ENCODE measurements at regions not wholly inside any gene's neighbourhood (a gene's known extent, or its start where the extent isn't known, plus 50 kb on each side); places are given as distances from the start of the nearest gene placed in this dataset.
A peak's percentile ranks its signal among the peaks of the same experiment; 100 is the strongest.

DNA sequence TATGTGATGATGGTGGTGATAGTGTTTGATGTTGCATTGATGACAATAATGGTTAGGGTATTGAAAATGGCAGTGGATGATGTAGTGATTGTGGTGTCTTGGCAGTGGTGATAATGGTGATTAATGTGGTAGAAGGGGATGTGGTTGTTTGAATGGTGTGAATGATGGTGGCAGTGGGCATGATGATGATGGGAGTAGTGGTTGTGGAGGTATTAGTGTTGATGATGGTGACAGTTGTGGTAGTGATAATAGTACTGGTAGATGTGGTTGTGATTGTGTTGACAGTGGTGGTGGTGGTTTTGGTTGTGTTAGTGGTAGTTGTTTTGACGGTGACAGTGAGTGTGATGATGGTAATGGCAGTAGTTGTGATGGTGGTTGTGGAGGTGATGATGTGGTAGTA is 1049.0 kb downstream of the VRK1 start:
- ChIA-PET CTCF (no interaction called here), POLR2A (no interaction called here)
- Histone ChIP-seq H3K9me3 (ENCODE audit: control insufficient read depth, insufficient read depth, low read depth, low read length) (no peaks in the 10 kb centered on the region), H3K36me3 (ENCODE audit: control insufficient read depth in 2 of 2, insufficient read depth in 1 of 2, low read length in 2 of 2) (no peaks in the 10 kb centered on the region), H3K4me3 (ENCODE audit: low read depth, low read length) (no peak overlapping the region), H3K27ac (ENCODE audit: extremely low read depth, low read depth, low read length) (no peak overlapping the region), H3K4me1 (ENCODE audit: control insufficient read depth, insufficient read depth, low read length) (no peaks in the 10 kb centered on the region)
- TF ChIP-seq, protein P1, sequence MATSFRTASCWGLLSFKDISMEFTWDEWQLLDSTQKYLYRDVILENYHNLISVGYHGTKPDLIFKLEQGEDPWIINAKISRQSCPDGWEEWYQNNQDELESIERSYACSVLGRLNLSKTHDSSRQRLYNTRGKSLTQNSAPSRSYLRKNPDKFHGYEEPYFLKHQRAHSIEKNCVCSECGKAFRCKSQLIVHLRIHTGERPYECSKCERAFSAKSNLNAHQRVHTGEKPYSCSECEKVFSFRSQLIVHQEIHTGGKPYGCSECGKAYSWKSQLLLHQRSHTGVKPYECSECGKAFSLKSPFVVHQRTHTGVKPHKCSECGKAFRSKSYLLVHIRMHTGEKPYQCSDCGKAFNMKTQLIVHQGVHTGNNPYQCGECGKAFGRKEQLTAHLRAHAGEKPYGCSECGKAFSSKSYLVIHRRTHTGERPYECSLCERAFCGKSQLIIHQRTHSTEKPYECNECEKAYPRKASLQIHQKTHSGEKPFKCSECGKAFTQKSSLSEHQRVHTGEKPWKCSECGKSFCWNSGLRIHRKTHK (tag by site-specific recombination; IDR thresholded peaks at IDR 0.05) = 0 out of 2 replicates have a peak, but pooled peaks have one; percentile 5
- no peak for TF ChIP-seq ZSCAN30 (tag by site-specific recombination; IDR thresholded peaks at IDR 0.05)

DNA sequence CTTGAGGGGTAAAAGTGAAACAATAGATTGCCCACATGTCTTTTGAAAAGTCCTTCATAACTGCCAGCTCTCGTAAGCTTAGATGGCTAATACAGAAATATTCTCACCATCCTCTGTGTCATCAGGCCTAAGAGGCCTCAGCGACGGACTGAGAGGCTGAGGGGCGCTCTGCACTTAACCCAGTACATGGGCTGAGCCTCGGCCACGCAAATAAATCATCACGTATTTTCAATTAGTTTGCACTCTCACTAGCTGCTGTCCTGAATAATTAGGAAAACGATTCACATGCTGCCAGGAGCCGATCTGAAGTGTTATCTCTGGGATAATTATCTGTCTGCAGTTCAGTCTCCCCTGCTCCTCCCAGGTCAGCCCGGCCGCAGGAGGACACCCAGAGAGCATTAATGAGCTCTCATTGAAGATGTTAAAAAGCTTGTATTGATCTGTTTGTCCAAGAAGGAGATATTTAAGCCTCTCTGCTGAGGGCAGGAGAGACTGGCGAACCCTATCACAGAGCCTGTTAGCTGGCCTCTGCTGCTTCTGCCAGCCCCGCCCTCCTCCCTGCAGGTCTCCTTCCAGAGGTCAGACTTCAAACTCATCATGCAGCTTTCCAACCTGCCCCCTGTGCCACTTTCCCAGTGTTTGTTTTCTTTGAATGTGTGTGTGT is 1051.3 kb downstream of the VRK1 start:
- POLR2A ChIA-PET = no interaction called here
- H3K36me3 ChIP-seq (ENCODE audit: control insufficient read depth in 2 of 2, insufficient read depth in 1 of 2, low read length in 2 of 2) = no peaks in the 10 kb centered on the region
- H3K9me3 ChIP-seq (ENCODE audit: control insufficient read depth, insufficient read depth, low read depth, low read length) = no peaks in the 10 kb centered on the region
- H3K4me1 ChIP-seq (ENCODE audit: control insufficient read depth, insufficient read depth, low read length) = no peaks in the 10 kb centered on the region
- TF ChIP-seq, protein P2, sequence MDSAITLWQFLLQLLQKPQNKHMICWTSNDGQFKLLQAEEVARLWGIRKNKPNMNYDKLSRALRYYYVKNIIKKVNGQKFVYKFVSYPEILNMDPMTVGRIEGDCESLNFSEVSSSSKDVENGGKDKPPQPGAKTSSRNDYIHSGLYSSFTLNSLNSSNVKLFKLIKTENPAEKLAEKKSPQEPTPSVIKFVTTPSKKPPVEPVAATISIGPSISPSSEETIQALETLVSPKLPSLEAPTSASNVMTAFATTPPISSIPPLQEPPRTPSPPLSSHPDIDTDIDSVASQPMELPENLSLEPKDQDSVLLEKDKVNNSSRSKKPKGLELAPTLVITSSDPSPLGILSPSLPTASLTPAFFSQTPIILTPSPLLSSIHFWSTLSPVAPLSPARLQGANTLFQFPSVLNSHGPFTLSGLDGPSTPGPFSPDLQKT (IDR thresholded peaks at IDR 0.05; ENCODE audit: borderline replicate concordance, low read depth, low read length) = no peak
- no peak for TF ChIP-seq ZBTB17 (tag by site-specific recombination; IDR thresholded peaks at IDR 0.05)
- H3K4me3 ChIP-seq (ENCODE audit: low read depth, low read length) = no peak overlapping the region
- no peak overlapping the region for H3K27ac ChIP-seq (ENCODE audit: extremely low read depth, low read depth, low read length)
- CTCF ChIA-PET = no interaction called here

DNA sequence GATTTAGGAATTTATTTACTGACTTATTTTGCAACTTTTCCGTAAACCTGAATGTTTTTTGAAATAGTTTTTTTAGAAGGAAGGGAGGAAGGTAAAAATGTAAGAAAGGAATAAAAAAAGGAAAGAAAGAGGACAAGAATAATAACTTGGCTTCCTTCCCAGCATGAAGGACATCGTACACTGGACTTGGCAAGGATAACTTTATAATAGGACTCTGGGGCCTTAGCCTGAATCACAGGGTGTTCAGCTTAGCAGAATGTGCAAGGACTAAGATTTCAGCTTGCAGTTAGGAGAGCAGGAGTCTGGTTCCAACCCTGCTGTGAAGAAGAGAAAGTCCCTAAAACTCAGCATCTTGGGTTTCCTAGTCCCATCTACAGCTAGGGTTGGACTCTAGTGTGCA is 1053.3 kb downstream of the VRK1 start:
- Histone ChIP-seq H3K27ac (ENCODE audit: extremely low read depth, low read depth, low read length) (no peak overlapping the region), H3K36me3 (ENCODE audit: control insufficient read depth in 2 of 2, insufficient read depth in 1 of 2, low read length in 2 of 2) (no peaks in the 10 kb centered on the region), H3K4me1 (ENCODE audit: control insufficient read depth, insufficient read depth, low read length) (no peaks in the 10 kb centered on the region), H3K4me3 (ENCODE audit: low read depth, low read length) (no peak overlapping the region), H3K9me3 (ENCODE audit: control insufficient read depth, insufficient read depth, low read depth, low read length) (no peaks in the 10 kb centered on the region)
- TF ChIP-seq ZNF10 (tag by site-specific recombination; IDR thresholded peaks at IDR 0.05) (no peak), ZBTB8A (tag by site-specific recombination; IDR thresholded peaks at IDR 0.05) (no peak), BCL11A (tag by site-specific recombination; IDR thresholded peaks at IDR 0.05; ENCODE audit: low read depth) (no peak), ZFP3 (tag by site-specific recombination; IDR thresholded peaks at IDR 0.05; ENCODE audit: low read depth) (no peak), ZNF600 (tag by site-specific recombination; IDR thresholded peaks at IDR 0.05) (no peak), KLF8 (tag by site-specific recombination; IDR thresholded peaks at IDR 0.05) (no peak), ZNF701 (tag by site-specific recombination; IDR thresholded peaks at IDR 0.05) (no peak), GLIS2 (tag by site-specific recombination; IDR thresholded peaks at IDR 0.05) (no peak)
- POLR2A ChIA-PET = no interaction called here
- CTCF ChIA-PET = no interaction called here

DNA sequence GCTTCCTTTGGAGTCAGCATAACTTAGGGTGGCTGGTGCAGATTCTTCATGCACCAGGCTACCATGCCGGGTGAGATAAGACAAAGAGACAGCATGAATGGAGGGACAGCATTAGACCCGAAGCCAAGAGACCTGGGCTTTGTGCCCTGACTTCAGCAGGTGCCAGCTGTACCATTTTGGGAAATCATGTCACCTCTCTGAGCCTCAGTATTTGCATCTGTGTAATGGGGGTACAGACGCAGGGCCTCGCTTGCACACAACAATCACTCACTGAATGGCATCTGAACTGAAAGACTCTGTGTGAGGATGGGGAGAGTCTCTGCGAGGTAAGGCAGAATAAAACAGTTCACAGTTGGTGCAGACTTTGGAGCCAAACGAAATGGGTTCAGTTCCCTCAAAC is 1053.7 kb downstream of the VRK1 start:
- no peaks in the 10 kb centered on the region for H3K9me3 ChIP-seq (ENCODE audit: control insufficient read depth, insufficient read depth, low read depth, low read length)
- ChIA-PET POLR2A (no interaction called here), CTCF (no interaction called here)
- no peak for TF ChIP-seq ZNF548 (tag by site-specific recombination; IDR thresholded peaks at IDR 0.05)
- no peak for TF ChIP-seq PRDM1 (tag by site-specific recombination; IDR thresholded peaks at IDR 0.05)
- no peak for TF ChIP-seq ZFHX2 (tag by site-specific recombination; conservative IDR thresholded peaks at IDR 0.05)
- TF ChIP-seq SP3 (tag by site-specific recombination; IDR thresholded peaks at IDR 0.05) = no peak
- TF ChIP-seq ZNF133 (tag by site-specific recombination; IDR thresholded peaks at IDR 0.05) = no peak
- no peak for TF ChIP-seq BCL11B (tag by site-specific recombination; IDR thresholded peaks at IDR 0.05; ENCODE audit: low read depth)
- no peaks in the 10 kb centered on the region for H3K4me1 ChIP-seq (ENCODE audit: control insufficient read depth, insufficient read depth, low read length)
- H3K36me3 ChIP-seq (ENCODE audit: control insufficient read depth in 2 of 2, insufficient read depth in 1 of 2, low read length in 2 of 2) = no peaks in the 10 kb centered on the region
- no peak overlapping the region for H3K27ac ChIP-seq (ENCODE audit: extremely low read depth, low read depth, low read length)
- no peak overlapping the region for H3K4me3 ChIP-seq (ENCODE audit: low read depth, low read length)
